ENCODE measurements at regions not wholly inside any gene's neighbourhood (a gene's known extent, or its start where the extent isn't known, plus 50 kb on each side); places are given as distances from the start of the nearest gene placed in this dataset.
"Not testable (repeated sequence)": the region's sequence is repeated elsewhere in the genome, so short reads cannot be mapped to it uniquely, and the experiment has no call there.

DNA sequence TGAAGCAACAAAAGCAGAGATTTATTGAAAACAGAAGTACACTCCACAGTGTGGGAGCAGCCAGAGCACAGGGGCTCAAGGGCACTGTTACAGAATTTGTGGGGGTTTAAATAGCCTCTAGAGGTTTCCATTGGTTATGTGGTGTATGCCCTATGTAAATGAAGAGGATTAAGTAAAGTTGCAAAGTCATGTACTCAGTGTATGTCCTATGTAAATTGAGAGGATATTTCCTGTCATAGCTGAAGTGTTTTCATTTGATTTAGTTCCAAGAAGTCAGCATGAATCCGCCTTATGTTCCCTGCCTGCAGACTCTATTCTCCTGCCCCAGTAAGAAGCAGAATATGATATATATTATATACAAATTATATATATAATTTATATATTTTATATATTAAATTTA lies 966.0 kb upstream of the COX7C start:
- intact Hi-C loops (cut with DNase I; ENCODE audit: low total_unique reads), result no loop called here
- Histone ChIP-seq H3K27me3 (replicated peaks in 1 of 7) (no peaks in the 10 kb centered on the region), H3K4me3 (no peak overlapping the region), H3K27ac (no peak overlapping the region), H3K9me3 (peaks cover 0 to 30% (median 24%) of the 10 kb centered on the region in 8 donors), H3K4me1 (no peaks in the 10 kb centered on the region), H3K36me3 (no peaks in the 10 kb centered on the region)
- TF ChIP-seq, protein P1, sequence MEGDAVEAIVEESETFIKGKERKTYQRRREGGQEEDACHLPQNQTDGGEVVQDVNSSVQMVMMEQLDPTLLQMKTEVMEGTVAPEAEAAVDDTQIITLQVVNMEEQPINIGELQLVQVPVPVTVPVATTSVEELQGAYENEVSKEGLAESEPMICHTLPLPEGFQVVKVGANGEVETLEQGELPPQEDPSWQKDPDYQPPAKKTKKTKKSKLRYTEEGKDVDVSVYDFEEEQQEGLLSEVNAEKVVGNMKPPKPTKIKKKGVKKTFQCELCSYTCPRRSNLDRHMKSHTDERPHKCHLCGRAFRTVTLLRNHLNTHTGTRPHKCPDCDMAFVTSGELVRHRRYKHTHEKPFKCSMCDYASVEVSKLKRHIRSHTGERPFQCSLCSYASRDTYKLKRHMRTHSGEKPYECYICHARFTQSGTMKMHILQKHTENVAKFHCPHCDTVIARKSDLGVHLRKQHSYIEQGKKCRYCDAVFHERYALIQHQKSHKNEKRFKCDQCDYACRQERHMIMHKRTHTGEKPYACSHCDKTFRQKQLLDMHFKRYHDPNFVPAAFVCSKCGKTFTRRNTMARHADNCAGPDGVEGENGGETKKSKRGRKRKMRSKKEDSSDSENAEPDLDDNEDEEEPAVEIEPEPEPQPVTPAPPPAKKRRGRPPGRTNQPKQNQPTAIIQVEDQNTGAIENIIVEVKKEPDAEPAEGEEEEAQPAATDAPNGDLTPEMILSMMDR (IDR thresholded peaks at IDR 0.05 in 8 of 11, conservative IDR thresholded peaks at IDR 0.05 in 3 of 11), result no peak
- TF ChIP-seq POLR2AphosphoS5 (IDR thresholded peaks at IDR 0.05) (no peak), POLR2A (IDR thresholded peaks at IDR 0.05) (no peak)
- WGBS, 5 donors, result 53 to 81% (median 74%) methylated on average over 1 of the region's 1 CpG
- no peak for DNase-seq

DNA sequence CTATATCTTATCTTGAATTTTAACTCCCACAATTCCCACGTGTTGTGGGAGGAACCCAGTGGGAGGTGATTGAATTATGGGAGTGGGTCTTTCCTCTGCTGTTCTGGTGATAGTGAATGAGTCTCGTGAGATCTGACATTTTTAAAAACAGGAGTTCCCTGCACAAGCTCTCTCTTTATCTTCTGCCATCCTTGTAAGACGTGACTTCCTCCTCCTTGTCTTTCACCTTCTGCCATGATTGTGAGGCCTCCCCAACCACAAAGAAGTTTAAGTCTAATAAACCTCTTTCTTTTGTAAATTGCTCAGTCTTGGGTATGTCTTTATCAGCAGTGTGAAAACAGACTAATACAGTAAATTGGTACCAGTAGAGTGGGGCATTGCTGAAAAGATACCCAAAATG lies 963.6 kb upstream of the COX7C start:
- intact Hi-C loops (cut with DNase I; ENCODE audit: low total_unique reads); H3K27me3 ChIP-seq (replicated peaks in 1 of 7); H3K4me3 ChIP-seq; DNase-seq; H3K27ac ChIP-seq; H3K4me1 ChIP-seq; H3K36me3 ChIP-seq: not testable (repeated sequence)
- 67 to 81% (median 76%) methylated on average over 3 of the region's 3 CpGs for WGBS, 5 donors
- peaks cover 0 to 40% (median 28%) of the 10 kb centered on the region in 8 donors for H3K9me3 ChIP-seq

DNA sequence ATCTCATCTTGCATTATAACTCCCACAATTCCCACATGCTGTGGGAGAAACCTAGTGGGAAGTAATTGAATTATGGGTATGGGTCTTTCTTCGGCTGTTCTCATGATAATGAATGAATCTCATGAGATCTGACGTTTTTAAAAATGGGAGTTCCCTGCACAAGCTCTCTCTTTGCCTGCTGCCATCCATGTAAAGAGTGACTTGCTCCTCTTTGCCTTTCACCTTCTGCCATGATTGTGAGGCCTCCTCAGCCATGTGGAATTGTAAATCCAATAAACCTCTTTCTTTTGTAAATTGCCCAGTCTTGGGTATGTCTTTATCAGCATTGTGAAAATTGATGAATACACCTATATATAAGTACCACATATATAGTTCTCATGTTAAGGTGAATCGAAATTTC lies 961.7 kb upstream of the COX7C start:
- no peaks in the 10 kb centered on the region for H3K27me3 ChIP-seq (replicated peaks in 1 of 7)
- H3K36me3 ChIP-seq, result no peaks in the 10 kb centered on the region
- H3K27ac ChIP-seq, result no peak overlapping the region
- H3K4me1 ChIP-seq, result no peaks in the 10 kb centered on the region
- no peak for DNase-seq
- intact Hi-C loops (cut with DNase I; ENCODE audit: low total_unique reads), result no loop called here
- peaks cover 0 to 40% (median 29%) of the 10 kb centered on the region in 8 donors for H3K9me3 ChIP-seq
- TF ChIP-seq POLR2A (IDR thresholded peaks at IDR 0.05) (no peak), POLR2AphosphoS5 (IDR thresholded peaks at IDR 0.05) (no peak)
- TF ChIP-seq, protein P1 (IDR thresholded peaks at IDR 0.05 in 8 of 11, conservative IDR thresholded peaks at IDR 0.05 in 3 of 11), result no peak
- WGBS, 5 donors, result 62 to 80% (median 70%) methylated on average over 3 of the region's 3 CpGs
- no peak overlapping the region for H3K4me3 ChIP-seq

DNA sequence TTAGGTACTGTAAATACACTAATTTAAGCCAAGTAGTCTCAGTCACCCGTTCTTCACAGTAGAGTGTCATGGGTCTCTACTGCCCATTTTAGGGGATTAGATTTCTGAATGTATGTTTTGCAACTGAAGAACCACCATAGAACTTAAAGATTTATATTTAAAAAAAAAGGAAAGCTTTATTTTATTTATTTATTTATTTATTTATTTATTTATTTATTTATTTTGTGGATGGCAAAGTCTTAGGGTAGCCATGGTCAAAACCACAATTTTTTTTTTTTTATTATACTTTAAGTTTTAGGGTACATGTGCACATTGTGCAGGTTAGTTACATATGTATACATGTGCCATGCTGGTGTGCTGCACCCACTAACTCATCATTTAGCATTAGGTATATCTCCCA lies 960.4 kb upstream of the COX7C start:
- H3K36me3 ChIP-seq; H3K27ac ChIP-seq; DNase-seq; H3K4me1 ChIP-seq; H3K4me3 ChIP-seq; intact Hi-C loops (cut with DNase I; ENCODE audit: low total_unique reads); H3K27me3 ChIP-seq (replicated peaks in 1 of 7): not testable (repeated sequence)
- 82 to 92% (median 90%) methylated on average over 1 of the region's 1 CpG for WGBS, 5 donors
- H3K9me3 ChIP-seq, result peaks cover 0 to 40% (median 29%) of the 10 kb centered on the region in 8 donors

DNA sequence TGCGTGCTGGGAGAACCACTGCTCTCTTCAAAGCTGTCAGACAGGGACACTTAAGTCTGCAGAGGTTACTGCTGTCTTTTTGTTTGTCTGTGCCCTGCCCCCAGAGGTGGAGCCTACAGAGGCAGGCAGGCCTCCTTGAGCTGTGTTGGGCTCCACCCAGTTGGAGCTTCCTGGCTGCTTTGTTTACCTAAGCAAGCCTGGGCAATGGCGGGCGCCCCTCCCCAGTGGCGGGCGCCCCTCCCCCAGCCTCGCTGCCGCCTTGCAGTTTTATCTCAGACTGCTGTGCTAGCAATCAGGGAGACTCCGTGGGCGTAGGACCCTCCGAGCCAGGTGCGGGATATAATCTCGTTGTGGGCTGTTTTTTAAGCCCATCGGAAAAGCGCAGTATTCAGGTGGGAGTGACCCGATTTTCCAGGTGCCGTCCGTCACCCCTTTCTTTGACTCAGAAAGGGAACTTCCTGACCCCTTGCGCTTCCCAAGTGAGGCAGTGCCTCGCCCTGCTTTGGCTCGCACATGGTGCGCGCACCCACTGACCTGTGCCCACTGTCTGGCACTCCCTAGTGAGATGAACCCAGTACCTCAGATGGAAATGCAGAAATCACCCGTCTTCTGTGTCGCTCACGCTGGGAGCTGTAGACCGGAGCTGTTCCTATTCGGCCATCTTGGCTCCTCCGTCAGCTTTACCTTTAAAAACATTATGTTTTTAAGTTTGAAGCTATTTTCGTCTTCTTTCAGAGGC lies 954.6 kb upstream of the COX7C start:
- H3K9me3 ChIP-seq; H3K4me3 ChIP-seq; H3K27me3 ChIP-seq (replicated peaks in 1 of 7); H3K27ac ChIP-seq; DNase-seq; H3K4me1 ChIP-seq; H3K36me3 ChIP-seq; intact Hi-C loops (cut with DNase I; ENCODE audit: low total_unique reads): not testable (repeated sequence)
- 89 to 94% (median 91%) methylated on average over 19 to 24 of the region's 29 CpGs for WGBS, 5 donors

DNA sequence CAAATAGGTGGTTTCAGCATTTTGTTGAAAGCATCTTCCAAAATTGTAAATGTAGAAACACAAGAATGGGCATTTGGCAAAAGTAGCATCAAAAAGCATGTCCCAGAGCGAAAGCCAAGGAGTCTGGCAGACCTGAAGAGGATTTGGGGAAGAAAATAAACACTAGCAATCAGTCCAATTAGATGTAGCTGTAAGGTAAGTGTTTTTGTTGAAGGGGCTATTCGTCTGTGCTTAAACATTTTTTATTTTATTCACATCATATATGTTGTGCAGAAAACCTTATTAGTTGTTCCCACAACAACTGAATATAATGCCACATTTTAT lies 954.1 kb upstream of the COX7C start:
- no peaks in the 10 kb centered on the region for H3K27me3 ChIP-seq (replicated peaks in 1 of 7)

More for the DNA sequence above, 954.1 kb upstream of the COX7C start:
- WGBS, 5 donors, result 49 to 78% (median 72%) methylated on average over 2 of the region's 2 CpGs
- no peak overlapping the region for H3K4me3 ChIP-seq
- no peaks in the 10 kb centered on the region for H3K4me1 ChIP-seq
- intact Hi-C loops (cut with DNase I; ENCODE audit: low total_unique reads), result no loop called here
- DNase-seq, result no peak
- TF ChIP-seq, protein P1 (IDR thresholded peaks at IDR 0.05 in 8 of 11, conservative IDR thresholded peaks at IDR 0.05 in 3 of 11), result no peak
- no peak for TF ChIP-seq POLR2A (IDR thresholded peaks at IDR 0.05)
- no peak for TF ChIP-seq POLR2AphosphoS5 (IDR thresholded peaks at IDR 0.05)
- no peak overlapping the region for H3K27ac ChIP-seq
- no peaks in the 10 kb centered on the region for H3K36me3 ChIP-seq
- peaks cover 0 to 7% (median 0%) of the 10 kb centered on the region in 8 donors for H3K9me3 ChIP-seq
